Activated CD8-positive, alpha-beta T cell treated with anti-CD3 and anti-CD28 coated beads, Interleukin-2, amount 10 ng/mL, durations not matched to agents 7 days and 5 days (primary cell): ENCODE measurements at regions not wholly inside any gene's neighbourhood (a gene's known extent, or its start where the extent isn't known, plus 50 kb on each side); places are given as distances from the start of the nearest gene placed in this dataset.
A peak's percentile ranks its signal among the peaks of the same experiment; 100 is the strongest.

Experiments used
- ATAC-seq: fragments of 150-1000 bp; cut with Tn5 transposase; one replicate; pipeline ENCODE4 v1.10.0; 2021; ENCODE audit warnings: moderate library complexity
- CTCF ChIA-PET: fragments of 350-600 bp; sonication (Branson Sonifier 250); formaldehyde crosslinking; loops from one replicate; lab custom pipeline; 2021; ENCODE audit warnings: antibody characterized with exemption; lab: Charles Lee
- POLR2A ChIA-PET: fragments of 350-600 bp; sonication (Branson Sonifier 250); formaldehyde crosslinking; loops from one replicate; lab custom pipeline; 2021; ENCODE audit warnings: antibody characterized with exemption; lab: Charles Lee
- DNase-seq: peaks from one replicate; pipeline ENCODE4 v3.0.0-alpha.2; 2020
- H3K27ac Mint-ChIP-seq: one replicate; pipeline ENCODE4 v1.8.0; 2021; ENCODE audit warnings: mild to moderate bottlenecking, mixed read lengths
- H3K27me3 Mint-ChIP-seq: one replicate; pipeline ENCODE4 v1.8.0; 2021; ENCODE audit warnings: low read depth, mixed read lengths
- H3K36me3 Mint-ChIP-seq: one replicate; pipeline ENCODE4 v1.8.0; 2021; ENCODE audit warnings: low read depth, mixed read lengths
- H3K4me1 Mint-ChIP-seq: one replicate; pipeline ENCODE4 v1.8.0; 2021; ENCODE audit warnings: low read depth, mixed read lengths
- H3K4me3 Mint-ChIP-seq: one replicate; pipeline ENCODE4 v1.8.0; 2021; ENCODE audit warnings: mild to moderate bottlenecking, mixed read lengths
- H3K9me3 Mint-ChIP-seq: one replicate; pipeline ENCODE4 v1.8.0; 2022; ENCODE audit warnings: mixed read lengths; ENCODE audit not compliant: insufficient read depth

- H3K36me3 Mint-ChIP-seq, result no peaks in the 10 kb centered on the region
- CTCF ChIA-PET, result interaction anchor here (0.8 to 2.0 kb wide), 9 partner anchors 17 to 1193 kb away, joined by 3 to 14 read pairs (median 3); no protein-coding TSS in a partner anchor
- H3K27ac Mint-ChIP-seq, result no peak overlapping the region
- ATAC-seq (no peak), DNase-seq (no peak)
- no peaks in the 10 kb centered on the region for H3K27me3 Mint-ChIP-seq
- no peak overlapping the region for H3K4me3 Mint-ChIP-seq
- no peaks in the 10 kb centered on the region for H3K4me1 Mint-ChIP-seq
- H3K9me3 Mint-ChIP-seq, result no peaks in the 10 kb centered on the region
- POLR2A ChIA-PET, result interaction anchor here (1.0 kb wide), 1 partner anchor 429 kb away, joined by 4 read pairs; the partner anchor contains the start of gene BTG1
Observed at GRCh38 chr12:92574051-92574783, 128.6 kb upstream of the PLEKHG7 start.

- CTCF ChIA-PET, result interaction anchor here (1.0 to 5.2 kb wide), 5 partner anchors 35 to 1191 kb away, joined by 3 to 50 read pairs (median 5); no protein-coding TSS in a partner anchor
- H3K4me3 Mint-ChIP-seq, result no peak overlapping the region
- no peaks in the 10 kb centered on the region for H3K27me3 Mint-ChIP-seq
- ATAC-seq (no peak), DNase-seq (no peak)
- H3K27ac Mint-ChIP-seq, result no peak overlapping the region
- POLR2A ChIA-PET, result no interaction called here
- no peaks in the 10 kb centered on the region for H3K36me3 Mint-ChIP-seq
- H3K4me1 Mint-ChIP-seq, result peaks cover 2% of the 10 kb centered on the region
- no peaks in the 10 kb centered on the region for H3K9me3 Mint-ChIP-seq
Observed at GRCh38 chr12:92573104-92573503, 129.7 kb upstream of the PLEKHG7 start.

- Mint-ChIP-seq H3K4me3 (no peak overlapping the region), H3K36me3 (peaks cover 7% of the 10 kb centered on the region), H3K4me1 (peaks cover 6% of the 10 kb centered on the region), H3K27me3 (no peaks in the 10 kb centered on the region), H3K27ac (no peak overlapping the region), H3K9me3 (peaks cover 2% of the 10 kb centered on the region)
- ATAC-seq (no peak), DNase-seq (no peak)
- ChIA-PET CTCF (interaction anchor here (0.6 to 5.2 kb wide), 10 partner anchors 36 to 1190 kb away, joined by 3 to 50 read pairs (median 5); no protein-coding TSS in a partner anchor), POLR2A (interaction anchor here (0.7 to 1.4 kb wide), 2 partner anchors 426 to 561 kb away, joined by 3 to 8 read pairs; partner anchors contain the start of gene BTG1)
Observed at GRCh38 chr12:92571844-92572543, 130.8 kb upstream of the PLEKHG7 start.

GRCh38 chr12:92571169-92571568, 131.6 kb upstream of the PLEKHG7 start:
- H3K4me3 Mint-ChIP-seq, result no peak overlapping the region
- CTCF ChIA-PET, result interaction anchor here (0.9 to 5.2 kb wide), 17 partner anchors 8 to 1189 kb away, joined by 3 to 50 read pairs (median 6); no protein-coding TSS in a partner anchor
- no peaks in the 10 kb centered on the region for H3K27me3 Mint-ChIP-seq
- POLR2A ChIA-PET, result interaction anchor here (1.4 kb wide), 1 partner anchor 425 kb away, joined by 8 read pairs; the partner anchor contains the start of gene BTG1
- H3K36me3 Mint-ChIP-seq, result peaks cover 13% of the 10 kb centered on the region
- no peak overlapping the region for H3K27ac Mint-ChIP-seq
- no peak for DNase-seq
- H3K9me3 Mint-ChIP-seq, result peaks cover 9% of the 10 kb centered on the region
- no peak for ATAC-seq
- peaks cover 12% of the 10 kb centered on the region for H3K4me1 Mint-ChIP-seq

- CTCF ChIA-PET, result interaction anchor here (0.6 to 5.2 kb wide), 42 partner anchors 9 to 1188 kb away, joined by 3 to 50 read pairs (median 4); partner anchors contain the start of gene BTG1
- H3K4me3 Mint-ChIP-seq, result no peak overlapping the region
- peaks cover 19% of the 10 kb centered on the region for H3K36me3 Mint-ChIP-seq
- peak; percentile 85 for ATAC-seq
- H3K9me3 Mint-ChIP-seq, result peaks cover 9% of the 10 kb centered on the region
- DNase-seq, result peak; percentile 71
- POLR2A ChIA-PET, result interaction anchor here (1.0 to 1.4 kb wide), 2 partner anchors 166 to 424 kb away, joined by 3 to 14 read pairs; partner anchors contain the start of gene BTG1
- no peaks in the 10 kb centered on the region for H3K27me3 Mint-ChIP-seq
- peaks cover 12% of the 10 kb centered on the region for H3K4me1 Mint-ChIP-seq
- no peak overlapping the region for H3K27ac Mint-ChIP-seq
Observed at GRCh38 chr12:92570056-92570753, 132.6 kb upstream of the PLEKHG7 start.

DNA sequence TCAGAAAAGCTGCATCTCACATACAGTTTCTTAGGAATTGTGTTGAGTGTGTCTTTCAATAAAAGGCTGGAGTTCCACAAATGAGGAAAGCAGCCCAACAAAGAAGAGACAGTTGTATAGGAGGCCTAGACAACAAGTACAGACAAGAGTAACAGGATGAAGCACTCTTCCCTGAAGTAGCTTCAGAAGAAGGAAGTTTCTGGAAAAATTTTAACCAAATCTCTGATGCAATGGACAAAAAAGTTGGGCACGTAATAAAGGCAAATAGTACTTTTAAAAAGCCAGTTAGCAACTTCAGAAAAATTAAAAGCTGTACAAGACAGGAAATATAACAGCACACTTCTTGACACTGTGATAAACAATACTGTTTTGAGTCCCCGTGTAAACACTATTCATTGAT, 134.1 kb upstream of the PLEKHG7 start:
- Mint-ChIP-seq H3K4me3 (no peak overlapping the region), H3K9me3 (peaks cover 17% of the 10 kb centered on the region), H3K27me3 (no peaks in the 10 kb centered on the region), H3K36me3 (peaks cover 28% of the 10 kb centered on the region), H3K27ac (no peak overlapping the region), H3K4me1 (peaks cover 16% of the 10 kb centered on the region)
- ChIA-PET POLR2A (interaction anchor here (1.1 kb wide), 1 partner anchor 423 kb away, joined by 5 read pairs; the partner anchor contains the start of gene BTG1), CTCF (interaction anchor here (0.8 to 5.2 kb wide), 16 partner anchors 8 to 1187 kb away, joined by 3 to 50 read pairs (median 4); no protein-coding TSS in a partner anchor)
- ATAC-seq (no peak), DNase-seq (no peak)

DNA sequence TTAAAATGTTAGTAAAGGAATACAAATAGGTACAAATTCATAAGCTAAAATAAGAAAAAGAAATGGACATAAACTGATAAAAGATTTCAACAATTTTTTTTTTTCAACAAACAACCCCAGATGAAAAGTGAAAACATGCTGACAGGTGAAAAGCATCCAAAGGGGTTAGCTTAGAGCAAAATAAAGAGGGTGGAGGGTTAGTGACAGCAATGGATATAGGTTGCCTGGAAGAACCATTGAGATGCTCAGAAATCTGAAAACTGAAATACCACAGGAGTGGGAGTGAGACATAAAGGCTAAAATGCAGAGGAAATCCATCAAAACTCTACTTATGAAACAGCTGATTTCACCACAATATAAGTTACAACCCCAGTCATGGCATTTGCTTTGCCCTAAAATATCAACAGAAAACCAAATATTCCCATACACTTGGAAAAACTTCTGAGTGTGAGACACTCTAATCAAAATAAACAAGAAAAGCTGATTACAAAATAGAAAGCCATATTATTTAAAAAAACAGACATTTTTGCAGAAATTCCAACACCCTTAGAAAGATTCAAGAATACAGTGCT, 136.3 kb upstream of the PLEKHG7 start:
- ChIA-PET CTCF (interaction anchor here (0.7 to 2.1 kb wide), 7 partner anchors 10 to 1185 kb away, joined by 3 to 8 read pairs (median 4); no protein-coding TSS in a partner anchor), POLR2A (interaction anchor here (0.6 to 4.2 kb wide), 2 partner anchors 10 to 421 kb away, joined by 3 to 27 read pairs; partner anchors contain the start of gene BTG1)
- DNase-seq (no peak), ATAC-seq (no peak)
- H3K4me3 Mint-ChIP-seq, result no peak overlapping the region
- no peak overlapping the region for H3K27ac Mint-ChIP-seq
- H3K4me1 Mint-ChIP-seq, result peaks cover 16% of the 10 kb centered on the region
- peaks cover 32% of the 10 kb centered on the region for H3K36me3 Mint-ChIP-seq
- H3K27me3 Mint-ChIP-seq, result no peaks in the 10 kb centered on the region
- H3K9me3 Mint-ChIP-seq, result peaks cover 18% of the 10 kb centered on the region

DNA sequence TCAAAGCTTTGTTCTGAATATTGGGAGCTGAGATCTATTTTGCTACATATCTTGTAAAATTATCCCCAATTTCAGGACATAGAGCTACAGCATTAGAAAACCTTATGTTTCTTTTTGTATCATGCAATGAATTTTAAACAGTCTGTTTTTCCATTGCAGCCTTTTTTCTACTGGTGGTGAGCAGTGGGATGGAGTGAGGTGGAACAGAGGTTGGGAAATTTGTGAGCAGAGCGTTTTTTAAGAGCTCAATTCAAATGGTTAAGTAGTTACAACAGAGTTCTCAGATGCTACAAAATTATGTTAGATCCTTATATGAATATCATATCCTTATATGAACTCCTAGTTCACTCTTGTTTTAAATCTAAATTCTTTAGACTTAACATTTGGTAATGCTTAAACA, 139.0 kb upstream of the PLEKHG7 start:
- Mint-ChIP-seq H3K27ac (no peak overlapping the region), H3K27me3 (no peaks in the 10 kb centered on the region), H3K4me1 (peaks cover 16% of the 10 kb centered on the region), H3K9me3 (peaks cover 27% of the 10 kb centered on the region), H3K4me3 (no peak overlapping the region), H3K36me3 (peaks cover 40% of the 10 kb centered on the region)
- no peak for DNase-seq
- POLR2A ChIA-PET, result interaction anchor here (4.2 kb wide), 1 partner anchor 418 kb away, joined by 27 read pairs; the partner anchor contains the start of gene BTG1
- CTCF ChIA-PET, result interaction anchor here (0.7 to 3.9 kb wide), 6 partner anchors 26 to 1182 kb away, joined by 3 to 19 read pairs (median 4); no protein-coding TSS in a partner anchor
- ATAC-seq, result no peak

GRCh38 chr12:92562063-92562734, 140.6 kb upstream of the PLEKHG7 start:
- CTCF ChIA-PET, result interaction anchor here (3.9 kb wide), 1 partner anchor 59 kb away, joined by 19 read pairs; no protein-coding TSS in a partner anchor
- H3K27ac Mint-ChIP-seq, result no peak overlapping the region
- ATAC-seq (no peak), DNase-seq (no peak)
- no peak overlapping the region for H3K4me3 Mint-ChIP-seq
- POLR2A ChIA-PET, result interaction anchor here (4.2 kb wide), 1 partner anchor 417 kb away, joined by 27 read pairs; the partner anchor contains the start of gene BTG1
- no peaks in the 10 kb centered on the region for H3K27me3 Mint-ChIP-seq
- peaks cover 38% of the 10 kb centered on the region for H3K36me3 Mint-ChIP-seq
- peaks cover 19% of the 10 kb centered on the region for H3K4me1 Mint-ChIP-seq
- H3K9me3 Mint-ChIP-seq, result peaks cover 27% of the 10 kb centered on the region

GRCh38 chr12:92561543-92561899, 141.3 kb upstream of the PLEKHG7 start:
- POLR2A ChIA-PET, result no interaction called here
- Mint-ChIP-seq H3K4me1 (peaks cover 20% of the 10 kb centered on the region), H3K4me3 (no peak overlapping the region), H3K36me3 (peaks cover 40% of the 10 kb centered on the region), H3K9me3 (peaks cover 21% of the 10 kb centered on the region), H3K27ac (no peak overlapping the region), H3K27me3 (no peaks in the 10 kb centered on the region)
- CTCF ChIA-PET, result interaction anchor here (3.9 kb wide), 1 partner anchor 59 kb away, joined by 19 read pairs; no protein-coding TSS in a partner anchor
- DNase-seq (no peak), ATAC-seq (no peak)
